ENCODE measurements at regions not wholly inside any gene's neighbourhood (a gene's known extent, or its start where the extent isn't known, plus 50 kb on each side); places are given as distances from the start of the nearest gene placed in this dataset.

DNA sequence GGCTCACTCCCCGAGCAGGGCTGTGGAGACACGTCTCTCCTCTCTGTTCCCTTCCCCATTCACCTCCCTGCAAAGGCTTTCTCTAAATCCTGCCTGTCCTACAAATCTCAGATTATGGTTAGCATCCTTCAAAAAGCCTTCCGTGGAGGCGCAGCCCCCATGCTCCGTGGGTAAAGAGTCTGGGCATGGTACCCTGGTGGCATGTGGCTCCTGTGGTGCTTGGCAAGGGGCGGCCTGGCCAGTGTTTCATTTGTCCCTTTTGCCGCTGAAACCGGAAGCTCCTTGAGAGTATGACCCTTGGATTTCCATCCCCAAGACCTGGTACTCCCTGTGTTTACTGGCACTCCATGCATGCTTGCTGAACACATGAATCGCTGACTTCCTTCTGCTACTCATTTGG, 839.3 kb upstream of the SALL3 start:
- no peak overlapping the region for H3K9ac ChIP-seq (ENCODE audit: insufficient read depth, low read length)
- no peaks in the 10 kb centered on the region for H3K79me2 ChIP-seq (ENCODE audit: control insufficient read depth, insufficient read depth, low read length)
- H3K27me3 ChIP-seq (ENCODE audit: control insufficient read depth, insufficient read depth, low read length), result no peaks in the 10 kb centered on the region
- no peak overlapping the region for H3K4me2 ChIP-seq (ENCODE audit: extremely low read depth, insufficient read depth, low read length)
- no peak overlapping the region for H3K27ac ChIP-seq (ENCODE audit: insufficient read depth, low read length)
- H3K36me3 ChIP-seq (ENCODE audit: control insufficient read depth, insufficient read depth, low read length), result no peaks in the 10 kb centered on the region
- no peak for DNase-seq (ENCODE audit: low read depth in 2 of 2)
- no peak overlapping the region for H2AFZ ChIP-seq (ENCODE audit: low read length)
- no peaks in the 10 kb centered on the region for H4K20me1 ChIP-seq (ENCODE audit: control insufficient read depth, extremely low read depth, insufficient read depth, low read length)
- TF ChIP-seq, protein P1, sequence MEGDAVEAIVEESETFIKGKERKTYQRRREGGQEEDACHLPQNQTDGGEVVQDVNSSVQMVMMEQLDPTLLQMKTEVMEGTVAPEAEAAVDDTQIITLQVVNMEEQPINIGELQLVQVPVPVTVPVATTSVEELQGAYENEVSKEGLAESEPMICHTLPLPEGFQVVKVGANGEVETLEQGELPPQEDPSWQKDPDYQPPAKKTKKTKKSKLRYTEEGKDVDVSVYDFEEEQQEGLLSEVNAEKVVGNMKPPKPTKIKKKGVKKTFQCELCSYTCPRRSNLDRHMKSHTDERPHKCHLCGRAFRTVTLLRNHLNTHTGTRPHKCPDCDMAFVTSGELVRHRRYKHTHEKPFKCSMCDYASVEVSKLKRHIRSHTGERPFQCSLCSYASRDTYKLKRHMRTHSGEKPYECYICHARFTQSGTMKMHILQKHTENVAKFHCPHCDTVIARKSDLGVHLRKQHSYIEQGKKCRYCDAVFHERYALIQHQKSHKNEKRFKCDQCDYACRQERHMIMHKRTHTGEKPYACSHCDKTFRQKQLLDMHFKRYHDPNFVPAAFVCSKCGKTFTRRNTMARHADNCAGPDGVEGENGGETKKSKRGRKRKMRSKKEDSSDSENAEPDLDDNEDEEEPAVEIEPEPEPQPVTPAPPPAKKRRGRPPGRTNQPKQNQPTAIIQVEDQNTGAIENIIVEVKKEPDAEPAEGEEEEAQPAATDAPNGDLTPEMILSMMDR (conservative IDR thresholded peaks at IDR 0.05 in 1 of 2, IDR thresholded peaks at IDR 0.05 in 1 of 2; ENCODE audit: low read depth in 1 of 2, low read length in 2 of 2), result no peak
- TF ChIP-seq EZH2 (IDR thresholded peaks at IDR 0.05; ENCODE audit: low read length, missing control alignments), result no peak
- no peak overlapping the region for H3K4me3 ChIP-seq (replicated peaks in 1 of 4; ENCODE audit: control extremely low read depth in 1 of 4, insufficient read depth in 1 of 4, low read depth in 3 of 4, low read length in 4 of 4)
- H3K9me3 ChIP-seq (ENCODE audit: control insufficient read depth, insufficient read depth, low read depth, low read length), result no peaks in the 10 kb centered on the region
- no peaks in the 10 kb centered on the region for H3K4me1 ChIP-seq (ENCODE audit: control insufficient read depth, extremely low read depth, insufficient read depth, low read length)

DNA sequence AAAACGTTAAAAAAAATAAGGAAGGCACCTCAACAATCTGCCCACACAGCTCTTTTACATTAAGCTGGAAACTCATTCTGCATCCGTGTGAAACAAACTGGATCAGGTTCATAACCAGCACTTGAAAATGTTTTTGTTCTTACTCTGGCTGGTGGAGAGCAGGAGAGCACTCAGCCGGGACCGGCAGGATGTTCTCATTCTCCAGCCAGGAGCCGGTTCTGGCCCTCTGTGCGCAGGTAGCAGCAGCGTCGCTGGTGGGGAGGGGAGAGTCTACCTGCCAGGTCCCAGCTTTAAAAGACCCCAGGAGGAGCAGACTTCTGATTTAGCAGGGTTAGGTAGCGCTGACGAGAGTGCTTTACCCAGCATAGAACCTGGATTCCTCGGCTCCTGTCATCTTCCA, 834.9 kb upstream of the SALL3 start:
- no peak overlapping the region for H3K9ac ChIP-seq (ENCODE audit: insufficient read depth, low read length)
- H3K27me3 ChIP-seq (ENCODE audit: control insufficient read depth, insufficient read depth, low read length), result no peaks in the 10 kb centered on the region
- no peak for TF ChIP-seq EZH2 (IDR thresholded peaks at IDR 0.05; ENCODE audit: low read length, missing control alignments)
- TF ChIP-seq, protein P1 (conservative IDR thresholded peaks at IDR 0.05 in 1 of 2, IDR thresholded peaks at IDR 0.05 in 1 of 2; ENCODE audit: low read depth in 1 of 2, low read length in 2 of 2), result no peak
- no peak overlapping the region for H3K4me2 ChIP-seq (ENCODE audit: extremely low read depth, insufficient read depth, low read length)
- H4K20me1 ChIP-seq (ENCODE audit: control insufficient read depth, extremely low read depth, insufficient read depth, low read length), result no peaks in the 10 kb centered on the region
- no peak for DNase-seq (ENCODE audit: low read depth in 2 of 2)
- H3K27ac ChIP-seq (ENCODE audit: insufficient read depth, low read length), result no peak overlapping the region
- H3K36me3 ChIP-seq (ENCODE audit: control insufficient read depth, insufficient read depth, low read length), result no peaks in the 10 kb centered on the region
- no peaks in the 10 kb centered on the region for H3K4me1 ChIP-seq (ENCODE audit: control insufficient read depth, extremely low read depth, insufficient read depth, low read length)
- H3K79me2 ChIP-seq (ENCODE audit: control insufficient read depth, insufficient read depth, low read length), result no peaks in the 10 kb centered on the region
- H2AFZ ChIP-seq (ENCODE audit: low read length), result no peak overlapping the region
- no peaks in the 10 kb centered on the region for H3K9me3 ChIP-seq (ENCODE audit: control insufficient read depth, insufficient read depth, low read depth, low read length)
- H3K4me3 ChIP-seq (replicated peaks in 1 of 4; ENCODE audit: control extremely low read depth in 1 of 4, insufficient read depth in 1 of 4, low read depth in 3 of 4, low read length in 4 of 4), result no peak overlapping the region

DNA sequence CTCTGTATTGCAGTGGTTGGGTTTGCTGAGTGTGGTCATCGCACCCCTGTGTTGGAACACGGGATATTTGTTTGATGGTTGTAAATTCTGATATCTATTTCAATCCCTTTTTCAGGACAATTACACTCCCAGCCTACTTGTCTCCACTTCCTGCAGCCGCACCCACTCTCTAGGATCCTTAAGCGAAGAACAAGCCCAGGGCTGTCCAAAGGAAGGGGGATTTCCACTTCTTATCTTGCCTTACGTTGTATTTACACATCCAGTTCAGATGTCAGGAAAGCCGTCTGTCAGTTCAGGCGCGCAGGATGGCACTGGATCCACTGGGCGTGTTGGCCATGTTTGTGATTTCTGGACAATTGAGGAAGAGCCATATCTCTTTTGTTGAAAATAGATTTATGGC, 834.5 kb upstream of the SALL3 start:
- no peaks in the 10 kb centered on the region for H3K36me3 ChIP-seq (ENCODE audit: control insufficient read depth, insufficient read depth, low read length)
- H2AFZ ChIP-seq (ENCODE audit: low read length), result no peak overlapping the region
- H3K4me1 ChIP-seq (ENCODE audit: control insufficient read depth, extremely low read depth, insufficient read depth, low read length), result no peaks in the 10 kb centered on the region
- H3K27me3 ChIP-seq (ENCODE audit: control insufficient read depth, insufficient read depth, low read length), result no peaks in the 10 kb centered on the region
- no peak for DNase-seq (ENCODE audit: low read depth in 2 of 2)
- H3K9me3 ChIP-seq (ENCODE audit: control insufficient read depth, insufficient read depth, low read depth, low read length), result no peaks in the 10 kb centered on the region
- no peak overlapping the region for H3K9ac ChIP-seq (ENCODE audit: insufficient read depth, low read length)
- no peak overlapping the region for H3K27ac ChIP-seq (ENCODE audit: insufficient read depth, low read length)
- no peak for TF ChIP-seq EZH2 (IDR thresholded peaks at IDR 0.05; ENCODE audit: low read length, missing control alignments)
- TF ChIP-seq, protein P1 (conservative IDR thresholded peaks at IDR 0.05 in 1 of 2, IDR thresholded peaks at IDR 0.05 in 1 of 2; ENCODE audit: low read depth in 1 of 2, low read length in 2 of 2), result no peak
- H4K20me1 ChIP-seq (ENCODE audit: control insufficient read depth, extremely low read depth, insufficient read depth, low read length), result no peaks in the 10 kb centered on the region
- H3K79me2 ChIP-seq (ENCODE audit: control insufficient read depth, insufficient read depth, low read length), result no peaks in the 10 kb centered on the region
- H3K4me2 ChIP-seq (ENCODE audit: extremely low read depth, insufficient read depth, low read length), result no peak overlapping the region
- H3K4me3 ChIP-seq (replicated peaks in 1 of 4; ENCODE audit: control extremely low read depth in 1 of 4, insufficient read depth in 1 of 4, low read depth in 3 of 4, low read length in 4 of 4), result no peak overlapping the region

Data from fibroblast of lung (primary cell).